NCI-H2171 treated with DMSO at 0.1 percent for 48 hours (cell line): ENCODE measurements at regions not wholly inside any gene's neighbourhood (a gene's known extent, or its start where the extent isn't known, plus 50 kb on each side); places are given as distances from the start of the nearest gene placed in this dataset.

ENCODE experiments used
- DNase-seq: peaks from one replicate; lab custom pipeline; 2025; lab: John Stamatoyannopoulos, UW

DNA sequence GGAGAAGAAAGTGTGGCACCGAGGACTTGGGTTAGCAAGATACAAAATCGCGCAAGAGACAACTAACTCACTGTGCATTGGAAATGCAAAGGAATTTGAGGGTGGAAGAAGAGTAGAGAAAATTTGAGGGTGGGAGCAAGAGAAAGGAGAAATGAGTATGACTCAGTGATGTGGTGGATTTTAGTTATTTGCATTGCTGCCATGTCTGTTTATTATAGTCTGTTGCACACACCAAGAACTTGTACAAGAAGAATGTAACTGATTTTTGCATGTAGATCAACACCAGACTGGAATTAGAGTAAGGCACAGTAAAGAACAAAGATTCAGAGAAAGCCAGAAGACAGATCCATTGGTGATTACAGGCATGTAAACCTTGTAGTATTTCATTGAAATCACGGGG is 71.6 kb upstream of the SMIM36 start:
- DNase-seq, result no peak

DNA sequence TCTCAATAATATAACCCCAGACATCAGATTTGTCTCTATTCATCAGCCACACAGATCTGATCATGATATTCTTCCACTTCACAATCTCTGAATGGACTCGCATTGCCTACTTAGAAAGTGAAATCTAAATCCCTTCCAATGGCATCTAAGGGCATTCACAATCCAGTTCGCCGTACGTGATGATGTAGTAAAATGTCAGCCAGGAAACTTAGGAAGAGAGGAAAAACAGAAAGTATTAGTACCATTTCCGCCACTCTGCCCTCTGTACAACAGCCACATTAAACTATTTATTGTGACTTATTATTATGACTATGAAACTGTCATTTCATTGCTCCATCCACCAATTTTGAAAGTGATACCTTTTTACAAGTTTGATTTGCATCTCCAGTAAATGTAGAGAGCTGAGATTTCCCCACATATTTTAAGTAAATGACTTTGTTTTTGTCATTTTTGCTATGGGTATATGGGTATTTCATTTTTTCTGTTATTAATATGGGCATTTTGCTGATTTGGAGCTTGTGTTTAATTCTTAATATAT is 69.4 kb upstream of the SMIM36 start:
- DNase-seq, result no peak

DNA sequence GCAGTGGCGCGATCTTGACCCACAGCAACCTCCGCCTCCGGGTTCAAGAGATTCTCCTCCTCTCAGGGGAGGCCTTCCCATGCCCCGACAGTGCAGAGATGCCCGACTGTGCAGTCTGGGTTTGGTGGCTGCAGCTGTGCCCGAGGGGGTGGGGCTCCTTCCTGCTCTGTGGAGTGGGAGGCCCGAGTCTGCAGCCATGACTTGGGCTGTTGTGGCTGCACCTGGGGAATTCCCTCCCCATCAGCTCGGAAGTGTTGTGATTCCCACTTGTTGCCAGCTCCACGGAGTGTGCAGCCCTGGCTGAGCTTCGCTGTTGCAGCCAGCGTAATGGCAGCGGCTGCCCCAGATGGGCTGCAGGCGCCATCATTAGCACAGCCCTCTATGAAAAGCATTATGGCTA is 66.4 kb upstream of the SMIM36 start:
- no peak for DNase-seq

DNA sequence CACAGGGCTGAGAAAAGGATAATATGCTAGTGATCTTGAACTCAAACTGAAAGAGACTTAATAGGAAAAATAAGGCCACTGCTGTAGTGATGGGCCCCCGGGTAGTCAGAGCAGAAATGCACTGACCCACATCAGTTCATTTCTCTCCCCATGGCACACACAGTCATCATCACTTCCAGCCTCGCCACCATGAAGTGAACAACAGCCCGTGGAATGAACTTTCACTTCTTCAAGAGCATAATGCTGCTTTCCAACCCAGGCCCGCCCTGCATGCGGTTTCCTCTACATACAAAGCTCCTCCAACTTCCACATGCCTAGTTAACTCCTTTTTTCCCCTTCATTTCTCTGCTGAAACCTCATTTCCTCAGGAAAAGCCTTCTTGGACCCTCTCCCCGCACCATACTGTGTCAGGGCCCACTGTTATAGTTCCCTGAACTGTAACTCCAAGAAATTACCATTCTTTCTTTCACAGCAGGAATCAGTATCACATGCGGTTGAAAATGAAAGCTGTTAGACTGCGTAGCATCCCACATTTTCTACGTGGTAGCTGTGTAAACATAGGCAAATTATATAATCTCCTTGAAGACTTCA is 65.8 kb upstream of the SMIM36 start:
- DNase-seq, result no peak

DNA sequence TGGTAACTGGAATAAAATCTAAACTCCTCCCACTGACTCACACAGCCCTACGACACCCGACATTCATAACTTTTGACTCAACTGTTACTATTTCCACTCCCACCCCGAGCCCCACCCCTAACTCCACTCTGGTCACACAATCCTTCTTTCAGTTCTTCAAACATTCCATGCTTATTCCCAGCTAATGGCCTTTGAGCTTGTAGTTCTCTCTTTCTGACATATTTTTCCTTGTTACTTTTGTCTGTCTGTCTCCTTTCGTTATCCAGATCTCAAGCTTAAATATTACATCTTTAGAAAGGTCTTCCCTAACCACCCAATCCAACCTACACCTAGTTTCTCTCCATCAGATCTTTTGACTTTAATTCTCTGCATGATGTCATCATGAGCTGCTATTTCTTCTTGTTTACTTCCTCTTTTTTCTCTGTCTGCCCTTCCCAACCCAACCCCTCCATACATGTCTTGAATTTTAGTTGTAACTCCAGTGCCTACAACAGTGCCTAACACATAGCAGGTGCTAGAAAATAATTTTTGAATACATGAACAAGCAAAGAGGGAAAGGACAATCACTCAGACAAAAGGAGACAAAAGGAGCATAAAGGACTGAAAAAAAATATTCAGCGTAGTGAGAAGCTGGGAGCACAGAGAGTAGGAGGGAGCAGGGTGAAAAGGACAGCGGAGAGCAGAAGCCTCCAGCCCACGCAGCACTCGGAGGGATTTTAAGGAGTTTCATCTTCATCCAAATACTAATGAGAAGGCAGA is 65.2 kb upstream of the SMIM36 start:
- DNase-seq, result no peak

DNA sequence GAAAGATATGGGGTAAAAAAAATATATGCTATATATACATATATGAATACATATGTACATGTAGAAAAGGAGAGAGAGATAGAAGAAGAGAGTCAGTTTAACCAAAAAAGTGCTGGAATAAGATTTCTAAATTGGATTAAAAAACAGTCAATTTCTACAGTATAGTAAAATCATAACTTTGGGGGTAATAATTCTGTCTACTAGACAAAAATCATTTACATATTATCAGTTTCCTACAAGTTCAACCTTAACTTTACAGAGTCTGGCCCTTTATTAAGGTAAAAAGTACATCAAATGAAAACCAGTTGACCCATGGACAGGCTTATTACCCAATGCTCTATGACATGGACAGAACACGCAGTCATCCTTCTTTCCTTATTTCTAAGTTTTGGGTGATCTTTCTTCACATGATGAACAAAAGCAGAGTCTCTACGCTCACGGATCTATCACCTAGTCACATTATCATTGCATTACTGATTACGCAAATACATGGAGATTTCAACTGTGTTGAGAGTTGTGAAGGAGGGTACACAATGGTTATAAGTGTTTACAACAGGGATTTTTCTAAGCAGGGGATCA is 63.9 kb upstream of the SMIM36 start:
- DNase-seq, result no peak

DNA sequence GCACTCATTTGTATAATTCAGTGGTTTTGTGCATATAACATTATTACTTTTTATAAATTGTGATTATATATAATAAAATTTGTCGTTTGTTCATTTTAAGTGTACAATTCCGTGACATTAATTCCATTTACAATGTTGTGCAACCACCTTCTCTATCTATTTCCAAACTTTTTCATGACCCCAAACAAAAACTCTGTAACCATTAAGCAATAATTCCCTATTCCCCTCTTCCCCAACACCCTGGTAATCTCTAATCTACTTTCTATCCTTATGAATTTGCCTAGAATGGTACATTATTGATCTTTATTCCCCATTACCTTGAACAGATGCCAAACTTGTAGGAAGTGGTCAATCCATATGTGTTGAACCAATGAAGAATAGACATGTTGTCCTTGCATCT is 61.3 kb upstream of the SMIM36 start:
- no peak for DNase-seq

DNA sequence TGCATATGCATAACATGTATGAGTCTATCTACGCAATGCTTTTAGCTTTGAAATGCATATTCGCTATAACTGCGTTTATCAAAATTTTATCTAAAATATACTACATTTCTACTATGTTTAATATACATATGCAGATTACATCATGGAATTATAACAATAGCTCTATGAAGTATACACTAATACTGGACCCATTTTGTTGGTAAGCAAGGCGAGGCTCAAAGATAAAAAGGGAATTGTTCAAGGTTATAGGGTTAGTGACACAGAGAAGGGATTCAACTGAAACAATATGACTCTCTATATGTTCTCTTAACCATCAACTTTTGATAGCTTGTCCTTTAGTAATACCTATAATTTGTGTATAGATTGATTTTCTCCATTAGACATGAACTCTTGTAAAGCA is 60.9 kb upstream of the SMIM36 start:
- DNase-seq, result no peak

DNA sequence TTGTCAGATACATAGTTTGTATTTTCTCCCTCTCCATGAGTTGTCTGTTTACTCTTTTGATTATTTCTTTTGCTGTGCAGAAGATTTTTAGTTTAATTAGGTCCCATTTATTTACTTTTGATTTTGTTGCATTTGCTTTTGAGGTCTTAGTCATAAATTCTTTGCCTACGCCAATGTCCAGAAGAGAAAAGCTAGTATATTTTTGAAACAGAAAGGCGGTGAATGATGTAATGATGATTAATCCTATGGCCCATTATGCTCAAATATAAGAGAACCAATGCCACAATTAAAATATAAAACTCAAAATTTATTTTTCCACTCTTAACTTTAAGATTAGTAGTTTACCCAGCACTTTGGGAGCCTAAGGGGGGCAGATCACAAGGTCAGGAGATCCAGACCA is 59.8 kb upstream of the SMIM36 start:
- DNase-seq, result no peak

DNA sequence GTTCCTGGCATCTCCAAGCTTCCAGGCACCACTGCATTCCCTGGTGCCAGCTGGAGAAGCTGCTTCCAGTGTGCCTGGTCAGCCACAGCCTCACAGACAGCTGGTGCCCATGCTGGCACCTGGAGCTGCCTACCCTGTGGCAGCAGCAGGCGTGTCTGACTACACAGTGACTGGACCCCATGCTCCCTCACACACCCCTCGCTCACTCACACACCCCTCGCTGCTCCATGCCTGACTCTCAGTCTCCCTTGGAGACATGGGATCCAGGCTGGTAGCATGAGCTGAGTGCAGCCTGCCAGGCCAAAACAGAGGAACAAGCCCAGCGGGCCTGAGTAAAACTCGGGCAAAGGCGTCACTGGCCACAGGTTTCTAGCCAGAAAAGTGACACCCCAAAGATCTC is 59.1 kb upstream of the SMIM36 start:
- DNase-seq, result no peak

DNA sequence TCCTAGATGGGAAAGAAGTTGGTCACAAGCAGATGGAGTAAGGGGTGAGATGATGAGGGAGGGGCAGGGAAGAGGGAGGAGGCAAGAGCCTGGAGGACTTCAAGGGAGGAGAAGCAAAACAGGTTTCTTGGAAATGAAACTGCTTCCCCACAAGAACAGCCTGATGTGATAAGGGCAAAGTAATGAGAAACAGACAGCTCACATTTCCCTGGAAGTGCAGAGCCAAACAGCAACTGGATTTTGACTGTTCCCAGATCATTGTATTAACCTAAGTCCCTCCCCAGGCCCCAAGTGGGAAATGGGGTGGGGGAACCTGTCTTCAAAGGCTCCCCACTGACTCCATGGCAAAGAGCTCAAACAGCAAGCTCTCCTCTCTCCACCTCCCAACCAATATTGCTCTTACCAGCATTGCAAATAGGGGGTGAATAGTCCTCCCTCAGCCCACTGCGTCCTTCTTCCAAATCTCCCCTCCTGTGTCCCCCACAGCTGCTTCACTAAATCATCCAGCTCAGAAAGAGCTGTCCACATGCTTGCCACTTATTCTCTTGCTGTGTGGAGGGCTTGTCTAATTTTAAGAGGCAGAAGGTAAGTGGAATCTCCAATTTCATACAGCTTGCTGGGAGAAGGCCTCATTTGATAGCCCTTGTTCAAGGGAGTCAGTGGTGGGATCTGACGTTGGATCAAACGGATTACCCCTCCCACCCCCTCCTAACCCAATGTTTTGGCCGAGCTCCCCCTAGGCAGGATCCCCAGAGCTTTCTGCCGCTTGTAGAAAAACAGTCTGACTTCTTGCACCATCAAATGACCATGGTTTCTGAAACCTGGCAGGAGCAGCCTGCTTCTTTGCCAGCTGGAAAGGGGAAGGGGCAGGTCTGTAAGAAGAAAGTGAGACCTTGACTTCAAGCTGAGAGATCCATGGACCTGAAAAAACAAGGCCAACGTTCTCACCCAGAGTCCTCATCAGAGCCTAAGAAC is 56.3 kb upstream of the SMIM36 start:
- DNase-seq, result no peak

DNA sequence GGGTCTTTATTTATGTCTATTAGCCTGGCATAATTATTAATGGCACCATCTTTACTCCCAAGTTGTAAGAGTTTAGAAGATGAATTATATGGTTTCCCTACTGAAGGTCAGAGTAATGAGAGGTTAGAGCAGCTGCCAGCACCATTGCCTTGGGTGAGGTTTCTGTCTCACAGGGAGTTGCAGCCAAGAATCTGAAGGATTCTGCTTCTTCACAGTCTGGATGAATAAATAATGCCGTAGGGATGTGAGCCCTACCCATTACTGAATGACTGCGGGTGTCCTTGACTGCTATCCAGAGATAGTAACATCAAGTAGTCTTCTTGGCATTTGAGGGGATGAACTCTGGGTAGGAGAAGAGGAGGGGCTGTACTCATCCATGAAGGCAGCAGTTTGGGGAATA is 52.8 kb upstream of the SMIM36 start:
- no peak for DNase-seq

DNA sequence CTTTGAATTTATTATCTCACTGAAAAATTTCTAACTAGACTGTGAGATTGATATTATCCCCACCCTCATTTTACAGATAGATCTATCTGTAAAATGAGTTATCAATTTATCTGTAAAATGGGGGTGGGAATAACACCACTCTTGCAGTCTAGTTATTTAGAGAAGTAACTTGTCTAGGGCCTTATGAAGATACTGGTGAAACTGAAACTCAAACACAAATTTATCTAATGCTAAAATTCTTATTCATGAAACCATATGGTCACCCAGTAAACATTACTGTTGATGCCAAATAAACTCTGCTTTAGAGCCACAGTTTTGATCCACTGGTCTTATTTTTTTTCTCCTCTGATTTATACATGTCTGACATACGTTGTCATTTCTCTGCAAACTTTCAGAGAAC is 52.1 kb upstream of the SMIM36 start:
- DNase-seq, result no peak

DNA sequence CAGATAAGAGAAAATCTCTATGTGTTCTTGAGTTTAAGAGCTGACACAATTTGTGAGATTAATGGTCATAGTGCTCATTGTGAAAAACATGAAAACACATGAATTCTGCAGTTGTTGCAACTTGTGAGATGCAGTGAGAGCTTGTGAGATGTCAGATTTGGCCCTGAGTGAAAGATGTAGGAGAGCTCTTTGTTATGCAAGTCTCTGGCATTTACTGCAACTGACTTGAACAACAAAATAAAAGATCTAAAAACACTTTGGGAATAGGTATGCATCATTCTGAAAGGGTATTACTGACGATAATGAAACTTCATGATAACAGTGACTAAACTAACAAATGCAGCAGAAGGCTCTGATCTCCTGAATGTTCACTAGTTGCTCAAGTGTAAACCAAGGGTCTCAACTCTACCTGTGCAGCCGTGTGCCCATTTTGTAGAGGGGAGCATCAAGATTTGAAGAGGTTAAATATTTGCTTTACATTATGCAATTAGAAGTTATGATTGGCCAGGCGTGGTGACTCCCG is 50.8 kb upstream of the SMIM36 start:
- DNase-seq, result no peak

DNA sequence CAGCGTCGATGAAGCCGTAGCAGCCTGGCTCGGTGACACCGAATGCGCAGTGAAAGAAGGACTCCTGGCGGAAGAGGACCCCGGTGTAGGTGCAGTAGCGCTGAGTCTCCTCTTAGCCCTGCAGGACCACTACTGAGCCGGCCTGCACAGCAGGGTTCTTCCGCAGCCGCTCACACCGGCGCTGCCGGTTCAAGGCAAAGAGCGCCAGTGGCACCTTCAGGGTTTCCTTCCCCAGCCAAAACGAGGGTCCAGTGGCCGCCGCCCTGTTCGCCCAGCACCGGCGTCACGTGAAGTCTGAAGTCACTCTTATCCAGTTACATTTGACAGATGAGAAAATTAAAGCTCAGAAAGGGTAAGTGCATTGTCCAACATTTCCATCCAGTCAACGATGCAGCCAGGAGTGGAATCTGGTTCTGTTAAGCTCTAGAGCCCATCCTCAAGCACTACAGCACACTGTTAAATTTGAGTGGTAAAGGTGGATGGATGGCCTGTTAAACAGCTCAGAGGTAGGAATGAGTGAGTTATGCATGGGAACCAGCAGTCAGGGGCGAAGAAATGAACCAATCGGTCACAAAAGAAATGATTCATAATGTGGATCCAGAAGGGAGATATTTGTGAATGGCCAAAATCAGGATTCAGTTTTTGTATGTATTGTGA is 50.2 kb upstream of the SMIM36 start:
- no peak for DNase-seq
